ENCODE measurements at regions not wholly inside any gene's neighbourhood (a gene's known extent, or its start where the extent isn't known, plus 50 kb on each side); places are given as distances from the start of the nearest gene placed in this dataset.

- no peak for TF ChIP-seq POLR2A (IDR thresholded peaks at IDR 0.05)
- TF ChIP-seq, protein P1, sequence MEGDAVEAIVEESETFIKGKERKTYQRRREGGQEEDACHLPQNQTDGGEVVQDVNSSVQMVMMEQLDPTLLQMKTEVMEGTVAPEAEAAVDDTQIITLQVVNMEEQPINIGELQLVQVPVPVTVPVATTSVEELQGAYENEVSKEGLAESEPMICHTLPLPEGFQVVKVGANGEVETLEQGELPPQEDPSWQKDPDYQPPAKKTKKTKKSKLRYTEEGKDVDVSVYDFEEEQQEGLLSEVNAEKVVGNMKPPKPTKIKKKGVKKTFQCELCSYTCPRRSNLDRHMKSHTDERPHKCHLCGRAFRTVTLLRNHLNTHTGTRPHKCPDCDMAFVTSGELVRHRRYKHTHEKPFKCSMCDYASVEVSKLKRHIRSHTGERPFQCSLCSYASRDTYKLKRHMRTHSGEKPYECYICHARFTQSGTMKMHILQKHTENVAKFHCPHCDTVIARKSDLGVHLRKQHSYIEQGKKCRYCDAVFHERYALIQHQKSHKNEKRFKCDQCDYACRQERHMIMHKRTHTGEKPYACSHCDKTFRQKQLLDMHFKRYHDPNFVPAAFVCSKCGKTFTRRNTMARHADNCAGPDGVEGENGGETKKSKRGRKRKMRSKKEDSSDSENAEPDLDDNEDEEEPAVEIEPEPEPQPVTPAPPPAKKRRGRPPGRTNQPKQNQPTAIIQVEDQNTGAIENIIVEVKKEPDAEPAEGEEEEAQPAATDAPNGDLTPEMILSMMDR (IDR thresholded peaks at IDR 0.05), result no peak
Measured at GRCh38 chrX:1059576-1060561, 152.6 kb downstream of the CRLF2 start.

All from adrenal gland (tissue), 5 donors.